ENCODE measurements at regions not wholly inside any gene's neighbourhood (a gene's known extent, or its start where the extent isn't known, plus 50 kb on each side); places are given as distances from the start of the nearest gene placed in this dataset.

DNA sequence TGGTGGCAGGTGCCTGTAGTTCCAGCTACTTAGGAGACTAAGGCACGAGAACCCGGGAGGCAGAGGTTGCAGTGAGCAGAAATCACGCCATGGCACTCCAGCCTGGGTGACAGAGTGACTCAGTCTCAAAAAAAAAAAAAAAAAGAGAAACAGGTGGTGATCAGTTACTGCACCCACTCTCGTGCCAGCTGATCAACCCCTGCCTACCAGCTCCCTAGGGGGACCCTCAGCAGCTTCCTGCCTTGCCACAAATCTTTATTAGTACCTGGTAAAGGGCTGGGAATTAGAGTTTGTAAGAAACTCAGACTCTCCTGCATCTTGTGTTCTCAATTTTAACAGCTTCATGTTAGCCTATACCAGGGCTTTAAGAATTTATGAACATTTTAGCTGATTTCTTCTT lies 914.9 kb downstream of the EFNA5 start:
- no peak overlapping the region for H4K8ac ChIP-seq (ENCODE audit: low read depth in 2 of 2, low read length in 2 of 2)
- no peak overlapping the region for H2AK5ac ChIP-seq (ENCODE audit: low read depth, low read length)
- DNase-seq (no peak), ATAC-seq (ENCODE audit: low read depth) (no peak)
- H3K4me1 ChIP-seq (ENCODE audit: control insufficient read depth, insufficient read depth, low read length), result no peaks in the 10 kb centered on the region; the same call in 1 of the 2 replicates
- no peaks in the 10 kb centered on the region for H3K27me3 ChIP-seq (ENCODE audit: control insufficient read depth, insufficient read depth, low read length)
- no peak overlapping the region for H2BK20ac ChIP-seq (ENCODE audit: low read depth, low read length)
- no peaks in the 10 kb centered on the region for H4K20me1 ChIP-seq (ENCODE audit: insufficient read depth, low read length)
- no peaks in the 10 kb centered on the region for H3K36me3 ChIP-seq (ENCODE audit: control insufficient read depth, insufficient read depth, low read length)
- H2AFZ ChIP-seq (replicated peaks; ENCODE audit: low read length, poor library complexity), result no peak overlapping the region
- no peak overlapping the region for H3K56ac ChIP-seq (ENCODE audit: extremely low read depth, insufficient read depth, low read length)
- dilution Hi-C loops (cut with HindIII; ENCODE audit: low sequenced_read_pairs, unreplicated experiment) (no loop called here), intact Hi-C loops (cut with micrococcal nuclease) (no loop called here), in situ Hi-C loops (cut with MboI; ENCODE audit: low sequenced_read_pairs) (no loop called here)
- no peak overlapping the region for H3K4me3 ChIP-seq (ENCODE audit: insufficient read depth, low read depth, low read length)
- no peaks in the 10 kb centered on the region for H3K9me3 ChIP-seq (ENCODE audit: control insufficient read depth, insufficient read depth, low read length)
- H3K23ac ChIP-seq (ENCODE audit: low read depth, low read length), result no peak overlapping the region
- H3K4ac ChIP-seq (ENCODE audit: low read depth, low read length), result no peak overlapping the region
- H3K14ac ChIP-seq (replicated peaks; ENCODE audit: low read depth, low read length), result no peak overlapping the region
- CTCF ChIA-PET, result no interaction called here
- TF ChIP-seq RAD21 (IDR thresholded peaks at IDR 0.05; ENCODE audit: low read length) (no peak), MXI1 (IDR thresholded peaks at IDR 0.05; ENCODE audit: borderline replicate concordance, low read depth, low read length) (no peak), RFX5 (IDR thresholded peaks at IDR 0.05; ENCODE audit: low read depth, low read length) (no peak), BHLHE40 (IDR thresholded peaks at IDR 0.05; ENCODE audit: low read depth, low read length) (no peak), MAZ (IDR thresholded peaks at IDR 0.05; ENCODE audit: borderline replicate concordance, low read depth, low read length) (no peak), SMC3 (IDR thresholded peaks at IDR 0.05; ENCODE audit: low read depth, low read length) (no peak), NFE2L2 (IDR thresholded peaks at IDR 0.05; ENCODE audit: low read depth, low read length) (no peak), MAFK (IDR thresholded peaks at IDR 0.05; ENCODE audit: low read depth, low read length) (no peak), CHD1 (IDR thresholded peaks at IDR 0.05; ENCODE audit: low read depth, low read length) (no peak)
- TF ChIP-seq, protein P1, sequence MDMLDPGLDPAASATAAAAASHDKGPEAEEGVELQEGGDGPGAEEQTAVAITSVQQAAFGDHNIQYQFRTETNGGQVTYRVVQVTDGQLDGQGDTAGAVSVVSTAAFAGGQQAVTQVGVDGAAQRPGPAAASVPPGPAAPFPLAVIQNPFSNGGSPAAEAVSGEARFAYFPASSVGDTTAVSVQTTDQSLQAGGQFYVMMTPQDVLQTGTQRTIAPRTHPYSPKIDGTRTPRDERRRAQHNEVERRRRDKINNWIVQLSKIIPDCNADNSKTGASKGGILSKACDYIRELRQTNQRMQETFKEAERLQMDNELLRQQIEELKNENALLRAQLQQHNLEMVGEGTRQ (IDR thresholded peaks at IDR 0.05; ENCODE audit: low read depth, low read length), result no peak
- TF ChIP-seq, protein P2, sequence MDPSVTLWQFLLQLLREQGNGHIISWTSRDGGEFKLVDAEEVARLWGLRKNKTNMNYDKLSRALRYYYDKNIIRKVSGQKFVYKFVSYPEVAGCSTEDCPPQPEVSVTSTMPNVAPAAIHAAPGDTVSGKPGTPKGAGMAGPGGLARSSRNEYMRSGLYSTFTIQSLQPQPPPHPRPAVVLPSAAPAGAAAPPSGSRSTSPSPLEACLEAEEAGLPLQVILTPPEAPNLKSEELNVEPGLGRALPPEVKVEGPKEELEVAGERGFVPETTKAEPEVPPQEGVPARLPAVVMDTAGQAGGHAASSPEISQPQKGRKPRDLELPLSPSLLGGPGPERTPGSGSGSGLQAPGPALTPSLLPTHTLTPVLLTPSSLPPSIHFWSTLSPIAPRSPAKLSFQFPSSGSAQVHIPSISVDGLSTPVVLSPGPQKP (IDR thresholded peaks at IDR 0.05; ENCODE audit: borderline replicate concordance, low read depth, low read length), result no peak
- TF ChIP-seq, protein P3, sequence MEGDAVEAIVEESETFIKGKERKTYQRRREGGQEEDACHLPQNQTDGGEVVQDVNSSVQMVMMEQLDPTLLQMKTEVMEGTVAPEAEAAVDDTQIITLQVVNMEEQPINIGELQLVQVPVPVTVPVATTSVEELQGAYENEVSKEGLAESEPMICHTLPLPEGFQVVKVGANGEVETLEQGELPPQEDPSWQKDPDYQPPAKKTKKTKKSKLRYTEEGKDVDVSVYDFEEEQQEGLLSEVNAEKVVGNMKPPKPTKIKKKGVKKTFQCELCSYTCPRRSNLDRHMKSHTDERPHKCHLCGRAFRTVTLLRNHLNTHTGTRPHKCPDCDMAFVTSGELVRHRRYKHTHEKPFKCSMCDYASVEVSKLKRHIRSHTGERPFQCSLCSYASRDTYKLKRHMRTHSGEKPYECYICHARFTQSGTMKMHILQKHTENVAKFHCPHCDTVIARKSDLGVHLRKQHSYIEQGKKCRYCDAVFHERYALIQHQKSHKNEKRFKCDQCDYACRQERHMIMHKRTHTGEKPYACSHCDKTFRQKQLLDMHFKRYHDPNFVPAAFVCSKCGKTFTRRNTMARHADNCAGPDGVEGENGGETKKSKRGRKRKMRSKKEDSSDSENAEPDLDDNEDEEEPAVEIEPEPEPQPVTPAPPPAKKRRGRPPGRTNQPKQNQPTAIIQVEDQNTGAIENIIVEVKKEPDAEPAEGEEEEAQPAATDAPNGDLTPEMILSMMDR (conservative IDR thresholded peaks at IDR 0.05; ENCODE audit: low read depth, low read length), result no peak
- no peak overlapping the region for H2BK15ac ChIP-seq (ENCODE audit: low read depth, low read length)
- no peak overlapping the region for H3K27ac ChIP-seq (ENCODE audit: insufficient read depth, low read length)
- no peak overlapping the region for H2BK5ac ChIP-seq (ENCODE audit: low read depth, low read length, poor library complexity, severe bottlenecking)
- no peak overlapping the region for H2AK9ac ChIP-seq (replicated peaks; ENCODE audit: low read depth, low read length, poor library complexity)
- H3K9ac ChIP-seq (ENCODE audit: low read depth, low read length), result no peak overlapping the region
- H4K5ac ChIP-seq (ENCODE audit: low read depth, low read length), result no peak overlapping the region
- WGBS, 2 experiments (ENCODE audit: extremely low coverage in 2 of 2, insufficient read length in 1 of 2), result no CpG with 5 or more reads among the region's 4 CpGs
- BruUV-seq (replicated peaks), result no TSS peak
- no peak overlapping the region for H2BK120ac ChIP-seq (ENCODE audit: low read depth, low read length)
- no peak overlapping the region for H3K4me2 ChIP-seq (ENCODE audit: low read depth, low read length)
- H3K9me1 ChIP-seq (ENCODE audit: insufficient read depth, low read length), result 0 out of 2 replicates have a peak, but pooled peaks cover 2% of the 10 kb centered on the region
- H4K91ac ChIP-seq (ENCODE audit: insufficient read depth, low read depth, low read length), result no peak overlapping the region
- H3K18ac ChIP-seq (ENCODE audit: low read depth, low read length), result no peak overlapping the region
- no peaks in the 10 kb centered on the region for H3K79me1 ChIP-seq (ENCODE audit: low read depth in 1 of 2, low read length in 2 of 2)
- POLR2A ChIA-PET (ENCODE audit: unreplicated experiment), result no interaction called here

All from IMR-90 (cell line).